ENCODE measurements at regions not wholly inside any gene's neighbourhood (a gene's known extent, or its start where the extent isn't known, plus 50 kb on each side); places are given as distances from the start of the nearest gene placed in this dataset.

DNA sequence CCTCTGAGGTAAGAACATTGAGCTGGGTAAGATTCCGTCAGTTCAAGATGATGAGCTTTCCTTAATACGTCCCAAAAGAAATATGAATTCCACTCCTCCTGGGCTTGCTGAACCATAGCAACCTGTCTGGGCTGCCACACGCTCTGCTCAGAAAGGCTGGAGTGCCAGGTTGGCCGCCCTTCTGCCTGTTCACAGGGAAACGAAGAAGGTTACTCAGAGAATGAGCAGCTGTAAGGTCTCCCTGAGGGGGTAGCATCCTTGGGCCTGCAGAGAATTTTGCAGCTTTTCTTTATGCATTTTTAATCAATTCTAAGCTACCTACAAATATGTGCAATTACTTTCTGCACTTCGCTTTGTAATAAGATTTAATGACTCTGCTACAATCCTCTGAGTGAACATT is 130.7 kb upstream of the BACE2 start:
- intact Hi-C loops (cut with micrococcal nuclease), result no loop called here
- Mint-ChIP-seq H3K4me1 (ENCODE audit: low read depth) (no peaks in the 10 kb centered on the region), H3K36me3 (ENCODE audit: low read depth) (no peaks in the 10 kb centered on the region), H3K27ac (no peak overlapping the region), H3K9me3 (no peaks in the 10 kb centered on the region), H3K4me3 (no peak overlapping the region), H3K27me3 (no peaks in the 10 kb centered on the region)

GRCh38 chr21:41037936-41038335 is 130.0 kb upstream of the BACE2 start:
- no peaks in the 10 kb centered on the region for H3K4me1 Mint-ChIP-seq (ENCODE audit: low read depth)
- intact Hi-C loops (cut with micrococcal nuclease), result no loop called here
- no peaks in the 10 kb centered on the region for H3K36me3 Mint-ChIP-seq (ENCODE audit: low read depth)
- H3K9me3 Mint-ChIP-seq, result no peaks in the 10 kb centered on the region
- H3K27me3 Mint-ChIP-seq, result no peaks in the 10 kb centered on the region
- H3K4me3 Mint-ChIP-seq, result no peak overlapping the region
- H3K27ac Mint-ChIP-seq, result no peak overlapping the region

DNA sequence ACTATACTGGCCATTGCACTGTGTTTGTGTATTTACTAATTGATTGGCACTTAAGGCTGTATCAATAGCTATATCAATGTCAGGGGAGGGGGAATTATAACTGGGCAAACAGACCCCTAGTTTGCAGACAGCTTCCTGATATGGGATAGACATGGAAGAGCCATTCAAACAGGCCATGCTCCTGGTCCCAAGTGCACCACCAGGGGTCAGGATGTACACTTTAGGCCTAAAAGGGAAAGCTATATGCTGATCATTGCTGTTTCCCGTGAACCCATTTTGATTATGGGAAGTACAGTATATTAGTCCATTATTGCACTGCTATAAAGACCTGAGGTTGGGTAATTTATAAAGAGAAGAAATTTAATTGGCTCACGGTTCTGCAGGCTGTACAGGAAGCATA is 124.9 kb upstream of the BACE2 start:
- Mint-ChIP-seq H3K27me3 (peaks cover 2% of the 10 kb centered on the region), H3K36me3 (ENCODE audit: low read depth) (no peaks in the 10 kb centered on the region), H3K27ac (no peak overlapping the region), H3K9me3 (no peaks in the 10 kb centered on the region), H3K4me1 (ENCODE audit: low read depth) (no peaks in the 10 kb centered on the region), H3K4me3 (no peak overlapping the region)
- intact Hi-C loops (cut with micrococcal nuclease), result no loop called here

DNA sequence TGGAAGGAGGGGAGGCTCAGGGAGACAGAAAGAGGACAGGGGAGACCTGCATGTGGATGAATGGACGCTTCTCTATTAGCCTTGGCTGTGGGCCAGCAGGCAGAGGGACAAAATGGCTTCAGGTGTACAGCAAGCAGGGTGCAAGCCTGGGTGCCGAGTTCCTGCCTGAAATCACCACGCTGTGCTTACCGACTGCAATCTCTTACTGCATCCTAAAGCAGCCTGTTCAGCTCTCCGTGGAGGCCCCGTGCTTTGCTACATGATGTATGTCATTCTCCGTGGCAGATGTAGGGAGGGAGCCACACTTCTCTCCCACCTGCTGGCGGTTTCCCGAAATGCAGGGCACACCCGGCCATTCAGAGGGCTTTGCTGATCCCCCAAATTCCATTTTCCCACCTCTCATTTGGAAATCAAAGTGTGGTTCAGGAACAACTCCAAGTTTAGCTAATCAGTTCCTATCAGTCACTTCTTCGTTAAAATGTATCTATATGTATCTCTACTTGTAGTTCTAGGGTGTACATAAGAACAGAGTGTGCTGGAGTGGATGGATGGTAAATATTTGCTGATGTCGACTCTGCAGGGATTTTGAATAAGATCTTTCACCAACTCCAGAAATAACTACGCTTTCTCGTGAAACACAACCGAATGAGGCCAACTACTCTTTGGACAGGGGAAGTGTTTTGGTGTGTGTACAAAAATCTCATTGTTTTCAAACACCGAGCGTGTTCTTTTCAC is 122.3 kb upstream of the BACE2 start:
- Mint-ChIP-seq H3K27ac (no peak overlapping the region), H3K36me3 (ENCODE audit: low read depth) (no peaks in the 10 kb centered on the region), H3K27me3 (peaks cover 2% of the 10 kb centered on the region), H3K4me3 (no peak overlapping the region), H3K9me3 (no peaks in the 10 kb centered on the region), H3K4me1 (ENCODE audit: low read depth) (no peaks in the 10 kb centered on the region)
- intact Hi-C loops (cut with micrococcal nuclease), result no loop called here

GRCh38 chr21:41048145-41048544 is 119.8 kb upstream of the BACE2 start:
- H3K9me3 Mint-ChIP-seq, result no peaks in the 10 kb centered on the region
- no peaks in the 10 kb centered on the region for H3K4me1 Mint-ChIP-seq (ENCODE audit: low read depth)
- peaks cover 2% of the 10 kb centered on the region for H3K27me3 Mint-ChIP-seq
- intact Hi-C loops (cut with micrococcal nuclease), result no loop called here
- H3K4me3 Mint-ChIP-seq, result no peak overlapping the region
- no peak overlapping the region for H3K27ac Mint-ChIP-seq
- no peaks in the 10 kb centered on the region for H3K36me3 Mint-ChIP-seq (ENCODE audit: low read depth)

GRCh38 chr21:41048623-41049022 is 119.3 kb upstream of the BACE2 start:
- no peak overlapping the region for H3K27ac Mint-ChIP-seq
- H3K4me1 Mint-ChIP-seq (ENCODE audit: low read depth), result no peaks in the 10 kb centered on the region
- intact Hi-C loops (cut with micrococcal nuclease), result no loop called here
- H3K36me3 Mint-ChIP-seq (ENCODE audit: low read depth), result no peaks in the 10 kb centered on the region
- no peak overlapping the region for H3K4me3 Mint-ChIP-seq
- H3K27me3 Mint-ChIP-seq, result peaks cover 2% of the 10 kb centered on the region
- H3K9me3 Mint-ChIP-seq, result no peaks in the 10 kb centered on the region

DNA sequence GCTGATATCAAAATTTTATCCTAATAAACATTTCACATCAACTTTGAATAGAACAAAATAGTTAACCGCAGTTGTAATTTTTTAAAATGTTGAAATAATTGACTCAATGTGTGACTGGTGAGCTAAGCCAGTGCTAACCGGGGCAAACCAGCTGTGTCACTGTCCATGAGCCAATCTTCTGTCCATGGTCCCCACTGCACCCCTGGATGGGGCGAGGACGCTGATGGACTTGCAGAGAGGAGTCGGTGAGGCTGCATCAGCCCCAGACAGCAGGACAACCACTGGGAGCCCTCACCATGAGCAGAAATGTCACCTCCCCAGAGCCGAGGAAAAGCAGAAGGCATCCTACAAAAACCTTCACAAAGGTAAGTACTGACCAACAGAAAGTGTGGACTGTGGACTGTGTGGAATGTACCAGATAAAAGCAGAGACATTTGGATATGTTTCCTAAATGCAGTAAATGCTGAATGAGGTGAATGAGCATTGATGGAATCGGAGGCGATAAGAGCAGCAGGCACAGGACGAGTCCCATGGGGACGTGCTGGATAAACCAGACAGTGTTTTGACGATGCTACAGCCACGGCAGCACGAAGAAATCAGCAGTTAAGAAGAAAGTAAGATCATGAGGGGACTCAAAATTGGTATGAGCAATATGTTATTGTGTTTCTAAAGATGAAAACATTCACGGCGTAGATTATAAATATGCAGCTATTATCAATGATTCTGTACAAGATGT is 115.0 kb upstream of the BACE2 start:
- Mint-ChIP-seq H3K27ac (no peak overlapping the region), H3K4me1 (ENCODE audit: low read depth) (no peaks in the 10 kb centered on the region), H3K9me3 (no peaks in the 10 kb centered on the region), H3K4me3 (no peak overlapping the region), H3K36me3 (ENCODE audit: low read depth) (no peaks in the 10 kb centered on the region), H3K27me3 (no peaks in the 10 kb centered on the region)
- intact Hi-C loops (cut with micrococcal nuclease), result no loop called here

DNA sequence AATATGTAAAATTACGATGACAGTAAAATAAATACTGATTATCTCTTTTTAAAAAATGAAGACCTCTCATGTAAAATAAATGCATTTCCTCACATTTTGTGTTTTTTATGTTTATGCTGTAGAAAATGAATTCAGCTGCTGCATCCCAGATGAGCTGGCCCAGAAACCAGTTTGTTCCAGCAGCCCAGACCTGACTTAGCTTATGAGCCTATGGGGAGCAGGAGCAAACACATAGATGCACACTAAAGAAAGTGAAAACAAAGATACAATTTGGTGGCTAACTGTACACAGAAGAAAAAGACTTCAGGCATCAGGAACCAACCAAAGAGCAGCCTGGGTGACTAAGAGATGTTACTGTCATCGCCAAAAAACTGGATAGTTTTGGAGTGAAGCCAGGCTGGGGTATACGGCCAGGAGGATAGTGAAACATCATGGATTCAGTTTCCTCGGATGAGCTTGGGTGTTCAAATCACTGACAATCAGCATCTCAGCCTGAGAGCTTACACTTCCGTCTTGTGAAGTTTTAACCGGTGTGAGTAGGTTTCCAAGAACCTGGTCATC is 113.9 kb upstream of the BACE2 start:
- intact Hi-C loops (cut with micrococcal nuclease), result no loop called here
- H3K4me3 Mint-ChIP-seq, result no peak overlapping the region
- no peaks in the 10 kb centered on the region for H3K4me1 Mint-ChIP-seq (ENCODE audit: low read depth)
- no peaks in the 10 kb centered on the region for H3K27me3 Mint-ChIP-seq
- no peaks in the 10 kb centered on the region for H3K36me3 Mint-ChIP-seq (ENCODE audit: low read depth)
- H3K9me3 Mint-ChIP-seq, result no peaks in the 10 kb centered on the region
- H3K27ac Mint-ChIP-seq, result no peak overlapping the region

GRCh38 chr21:41055266-41055665 is 112.7 kb upstream of the BACE2 start:
- Mint-ChIP-seq H3K27ac (no peak overlapping the region), H3K27me3 (no peaks in the 10 kb centered on the region), H3K9me3 (no peaks in the 10 kb centered on the region), H3K36me3 (ENCODE audit: low read depth) (no peaks in the 10 kb centered on the region), H3K4me3 (no peak overlapping the region), H3K4me1 (ENCODE audit: low read depth) (no peaks in the 10 kb centered on the region)
- intact Hi-C loops (cut with micrococcal nuclease), result no loop called here

DNA sequence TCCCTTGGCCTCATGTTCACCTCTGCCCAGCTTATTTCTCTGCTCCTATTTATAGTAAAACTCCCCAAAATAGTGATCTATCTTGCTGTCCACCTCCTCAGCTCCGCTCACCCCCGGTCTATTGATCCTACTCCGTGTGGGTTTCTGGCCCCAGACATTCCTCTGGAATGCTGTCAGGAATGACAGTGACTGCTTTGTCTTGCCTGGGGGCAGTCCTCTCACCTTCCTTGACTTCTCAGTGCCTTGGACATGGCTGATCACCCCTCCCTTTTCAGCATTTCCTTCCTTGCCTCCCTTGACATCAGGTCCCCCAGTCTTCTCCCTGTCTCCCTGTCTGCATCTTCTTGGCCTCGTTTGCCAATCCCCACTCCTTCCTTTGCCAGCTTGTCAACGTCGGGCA is 108.1 kb upstream of the BACE2 start:
- H3K27me3 Mint-ChIP-seq, result no peaks in the 10 kb centered on the region
- H3K4me1 Mint-ChIP-seq (ENCODE audit: low read depth), result no peaks in the 10 kb centered on the region
- no peaks in the 10 kb centered on the region for H3K36me3 Mint-ChIP-seq (ENCODE audit: low read depth)
- intact Hi-C loops (cut with micrococcal nuclease), result no loop called here
- no peak overlapping the region for H3K4me3 Mint-ChIP-seq
- H3K27ac Mint-ChIP-seq, result no peak overlapping the region
- no peaks in the 10 kb centered on the region for H3K9me3 Mint-ChIP-seq

DNA sequence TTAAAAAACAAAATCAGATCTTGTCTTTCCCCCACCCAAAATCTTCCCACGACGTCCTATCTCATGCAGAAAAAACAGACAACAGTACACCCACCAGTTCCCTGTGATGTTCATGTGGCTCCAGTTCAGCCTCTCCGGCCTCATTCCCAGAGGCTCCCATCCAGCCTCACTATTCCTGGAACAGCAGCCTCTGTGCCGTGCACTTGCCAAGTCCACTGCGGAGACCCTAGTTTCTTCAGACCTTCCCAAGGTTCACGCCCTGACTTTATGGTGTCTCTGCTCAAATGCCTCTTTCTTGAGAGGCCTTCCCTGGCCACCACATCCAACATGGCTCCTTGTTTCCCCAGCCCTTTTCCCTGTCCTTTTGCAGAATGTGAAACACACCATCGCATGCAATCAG is 106.3 kb upstream of the BACE2 start:
- no peaks in the 10 kb centered on the region for H3K9me3 Mint-ChIP-seq
- H3K4me3 Mint-ChIP-seq, result no peak overlapping the region
- intact Hi-C loops (cut with micrococcal nuclease), result no loop called here
- no peaks in the 10 kb centered on the region for H3K4me1 Mint-ChIP-seq (ENCODE audit: low read depth)
- no peaks in the 10 kb centered on the region for H3K36me3 Mint-ChIP-seq (ENCODE audit: low read depth)
- H3K27ac Mint-ChIP-seq, result no peak overlapping the region
- no peaks in the 10 kb centered on the region for H3K27me3 Mint-ChIP-seq

GRCh38 chr21:41064334-41064791 is 103.6 kb upstream of the BACE2 start:
- Mint-ChIP-seq H3K36me3 (ENCODE audit: low read depth) (no peaks in the 10 kb centered on the region), H3K4me3 (no peak overlapping the region), H3K9me3 (no peaks in the 10 kb centered on the region), H3K27me3 (peaks cover 21% of the 10 kb centered on the region), H3K27ac (no peak overlapping the region), H3K4me1 (ENCODE audit: low read depth) (peaks cover 10% of the 10 kb centered on the region)
- intact Hi-C loops (cut with micrococcal nuclease), result no loop called here

GRCh38 chr21:41064951-41065350 is 103.0 kb upstream of the BACE2 start:
- no peak overlapping the region for H3K4me3 Mint-ChIP-seq
- H3K27ac Mint-ChIP-seq, result no peak overlapping the region
- no peaks in the 10 kb centered on the region for H3K36me3 Mint-ChIP-seq (ENCODE audit: low read depth)
- peaks cover 10% of the 10 kb centered on the region for H3K4me1 Mint-ChIP-seq (ENCODE audit: low read depth)
- peaks cover 21% of the 10 kb centered on the region for H3K27me3 Mint-ChIP-seq
- H3K9me3 Mint-ChIP-seq, result no peaks in the 10 kb centered on the region
- intact Hi-C loops (cut with micrococcal nuclease), result no loop called here

DNA sequence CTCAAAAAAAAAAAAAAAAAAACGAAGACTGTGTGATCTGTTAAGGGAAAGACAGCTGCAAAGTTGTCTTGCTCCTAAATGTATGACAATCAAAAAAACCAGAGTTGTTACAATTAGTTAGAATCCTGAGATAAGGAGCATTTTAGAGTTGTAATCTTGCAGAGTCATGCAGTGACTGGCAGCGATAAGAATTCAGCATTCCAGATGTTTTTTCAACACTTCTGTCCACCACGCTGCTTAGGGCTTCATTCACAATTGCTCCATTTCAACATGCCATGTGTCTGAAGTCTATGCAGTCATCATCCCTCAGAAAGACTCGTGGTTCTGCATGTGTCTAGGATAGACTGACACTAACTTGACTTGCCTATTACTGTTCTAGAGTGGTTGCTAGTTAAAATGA is 102.4 kb upstream of the BACE2 start:
- no peak overlapping the region for H3K4me3 Mint-ChIP-seq
- intact Hi-C loops (cut with micrococcal nuclease), result no loop called here
- no peaks in the 10 kb centered on the region for H3K9me3 Mint-ChIP-seq
- peaks cover 10% of the 10 kb centered on the region for H3K4me1 Mint-ChIP-seq (ENCODE audit: low read depth)
- H3K27ac Mint-ChIP-seq, result no peak overlapping the region
- peaks cover 21% of the 10 kb centered on the region for H3K27me3 Mint-ChIP-seq
- no peaks in the 10 kb centered on the region for H3K36me3 Mint-ChIP-seq (ENCODE audit: low read depth)

All from dendritic cell treated with granulocyte-macrophage colony-stimulating factor and Interleukin-4, amounts not matched to agents 40 ng/mL and 50 ng/mL, for 4 days (primary cell).